Esophagus squamous epithelium (tissue), 4 donors: ENCODE measurements at regions not wholly inside any gene's neighbourhood (a gene's known extent, or its start where the extent isn't known, plus 50 kb on each side); places are given as distances from the start of the nearest gene placed in this dataset.

Experiments used
- POLR2A ChIP-seq, 4 donors: fragments of 450-650 bp; IDR thresholded peaks; one replicate each; pipeline ENCODE4 v1.6.1; 2017; ENCODE audit warnings: antibody characterized with exemption in 4 of 4, mild to moderate bottlenecking in 4 of 4, moderate library complexity in 3 of 4
- TF ChIP-seq, protein P1 (sequence below), 6 experiments: fragments of 450-650 bp in 4 of 6; fragments of 200-600 bp in 2 of 6; sonication (generic) in 2 of 6; IDR thresholded peaks; one replicate each; pipeline ENCODE4 v1.5.1; 2016 to 2019; ENCODE audit warnings: antibody characterized with exemption in 6 of 6, mild to moderate bottlenecking in 4 of 6, moderate library complexity in 4 of 6

DNA sequence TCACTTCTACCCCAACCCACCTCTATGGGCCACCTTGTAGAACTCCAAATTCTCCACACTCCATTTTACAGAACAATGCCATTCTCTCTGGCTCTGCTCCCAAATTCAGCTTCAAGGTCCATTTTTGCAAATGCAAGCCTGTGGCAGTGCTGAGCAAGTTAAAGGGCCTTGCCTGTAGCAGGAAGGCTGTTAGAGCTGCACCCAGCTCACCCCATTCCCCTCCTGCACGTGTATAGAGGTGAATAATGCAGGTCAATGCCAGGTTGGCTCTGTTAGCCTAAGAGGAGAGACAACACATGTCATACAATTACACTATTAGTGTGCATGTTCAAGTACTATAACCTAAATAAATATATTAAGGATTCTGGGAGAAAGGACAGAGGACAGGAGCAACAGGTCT, 120.4 kb downstream of the TBX5 start:
- TF ChIP-seq, protein P1, sequence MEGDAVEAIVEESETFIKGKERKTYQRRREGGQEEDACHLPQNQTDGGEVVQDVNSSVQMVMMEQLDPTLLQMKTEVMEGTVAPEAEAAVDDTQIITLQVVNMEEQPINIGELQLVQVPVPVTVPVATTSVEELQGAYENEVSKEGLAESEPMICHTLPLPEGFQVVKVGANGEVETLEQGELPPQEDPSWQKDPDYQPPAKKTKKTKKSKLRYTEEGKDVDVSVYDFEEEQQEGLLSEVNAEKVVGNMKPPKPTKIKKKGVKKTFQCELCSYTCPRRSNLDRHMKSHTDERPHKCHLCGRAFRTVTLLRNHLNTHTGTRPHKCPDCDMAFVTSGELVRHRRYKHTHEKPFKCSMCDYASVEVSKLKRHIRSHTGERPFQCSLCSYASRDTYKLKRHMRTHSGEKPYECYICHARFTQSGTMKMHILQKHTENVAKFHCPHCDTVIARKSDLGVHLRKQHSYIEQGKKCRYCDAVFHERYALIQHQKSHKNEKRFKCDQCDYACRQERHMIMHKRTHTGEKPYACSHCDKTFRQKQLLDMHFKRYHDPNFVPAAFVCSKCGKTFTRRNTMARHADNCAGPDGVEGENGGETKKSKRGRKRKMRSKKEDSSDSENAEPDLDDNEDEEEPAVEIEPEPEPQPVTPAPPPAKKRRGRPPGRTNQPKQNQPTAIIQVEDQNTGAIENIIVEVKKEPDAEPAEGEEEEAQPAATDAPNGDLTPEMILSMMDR (IDR thresholded peaks at IDR 0.05): no peak
- TF ChIP-seq POLR2A (IDR thresholded peaks at IDR 0.05): no peak
